Heart left ventricle (tissue), 16 donors: ENCODE measurements at regions not wholly inside any gene's neighbourhood (a gene's known extent, or its start where the extent isn't known, plus 50 kb on each side); places are given as distances from the start of the nearest gene placed in this dataset.

Experiments
- ATAC-seq, 4 donors: fragments of 200-7000 bp; cut with Tn5 transposase; one replicate each; pipeline ENCODE4 v1.9.1; 2020 to 2022; ENCODE audit warnings: moderate library complexity in 4 of 4, mild to moderate bottlenecking in 3 of 4, moderate number of reproducible peaks in 1 of 4
- DNase-seq, 5 donors: peaks; one replicate each; pipeline ENCODE4 v3.0.0-alpha.2; 2020
- H3K27ac ChIP-seq, 12 donors: fragments of 200-600 bp; sonication (generic) in 4 of 12; one replicate each; pipeline versions ENCODE4 v1.5.0 to v1.8.0; 2016 to 2022; ENCODE audit warnings: mild to moderate bottlenecking in 2 of 12
- H3K27me3 ChIP-seq, 9 donors: fragments of 200-600 bp; sonication (generic) in 2 of 9; one replicate each; pipeline versions ENCODE4 v1.5.1 to v1.8.0; 2016 to 2022; ENCODE audit warnings: mild to moderate bottlenecking in 3 of 9
- H3K36me3 ChIP-seq, 9 donors: fragments of 200-600 bp; sonication (generic) in 2 of 9; one replicate each; pipeline versions ENCODE4 v1.5.0 to v1.8.0; 2018 to 2022; ENCODE audit warnings: mild to moderate bottlenecking in 2 of 9
- H3K4me1 ChIP-seq, 12 donors: fragments of 200-600 bp; sonication (generic) in 4 of 12; one replicate each; pipeline versions ENCODE4 v1.5.0 to v1.8.0; 2016 to 2022; ENCODE audit warnings: mild to moderate bottlenecking in 3 of 12
- H3K4me3 ChIP-seq, 12 donors: fragments of 200-600 bp; sonication (generic) in 4 of 12; one replicate each; pipeline versions ENCODE4 v1.5.0 to v1.8.0; 2017 to 2022; ENCODE audit warnings: mild to moderate bottlenecking in 9 of 12, moderate library complexity in 4 of 12
- H3K9me3 ChIP-seq, 12 donors: fragments of 200-600 bp; sonication (generic) in 4 of 12; one replicate each; pipeline versions ENCODE4 v1.5.0 to v1.8.0; 2016 to 2022; ENCODE audit warnings: mild to moderate bottlenecking in 1 of 12
- CTCF ChIP-seq, 12 donors: fragments of 200-600 bp; sonication (generic) in 4 of 12; IDR thresholded peaks; one replicate each; pipeline versions ENCODE4 v1.5.0 to v1.8.0; 2018 to 2022; ENCODE audit warnings: antibody characterized with exemption in 12 of 12, mild to moderate bottlenecking in 5 of 12
- POLR2A ChIP-seq, 2 donors: fragments of 450-650 bp; IDR thresholded peaks; one replicate each; pipeline ENCODE4 v1.6.1; 2017; ENCODE audit warnings: antibody characterized with exemption in 2 of 2, mild to moderate bottlenecking in 2 of 2, moderate library complexity in 2 of 2
- WGBS, 4 donors: extraction: QIAGEN DNeasy Blood & Tissue Kit in 2 of 4; methylation state at CpG; one replicate each; pipeline versions ENCODE4 v1.1.5 to v1.1.7; 2013 to 2018; 5-methylcytosine and 5-hydroxymethylcytosine counted together
- intact Hi-C, 10 donors: fragments of 100-400 bp; cut with DNase I; formaldehyde crosslinking; loops; one replicate each; pipeline versions ENCODE4 v1.11.1 to v1.14.2; 2022
- donor health status: ischemic (EF 13 %, LVEDD 7.1; RV severe dilation, severe dysfunction).
- donor health status: healthy with polysubstance abuse.
- donor health status: DM: no; HTN: yes; CAD: no.
- donor health status: DM: no; HTN: no; CAD: no.
- donor health status: ischemic (EF 25% LVEDD 6.9; RV normal size, moderate dysfunction).
- donor health status: ischemic (EF 25% LVEDD 5.7; RV mildly dilated, moderate dysfunction).
- donor health status: healthy.
- donor health status: DM: yes; HTN: yes; CAD: no.
- donor health status: ischemic (EF 35%, LVEDD 5.7; RV mildly dilated, moderate dysfunction).
- donor health status: nonischemic (EF 11% LVEDD 7.7; RV severe dilation, severe dysfunction).
- donor health status: DM: yes; HTN: yes; CAD: no.
- donor health status: PGD.
- donor health status: ischemic (EF 29% LVEDD 5.4; RV normal size, mild dysfunction).
- donor health status: nonischemic (EF 23%, LVEDD 6.1; RV moderate dilation, normal function).

- 54 to 82% (median 73%) methylated on average over 2 of the region's 2 CpGs for WGBS, 4 donors
- intact Hi-C loops: no loop called here
- TF ChIP-seq CTCF (IDR thresholded peaks at IDR 0.05) (no peak), POLR2A (IDR thresholded peaks at IDR 0.05) (no peak)
These were observed 255.3 kb downstream of the SKAP2 start for GRCh38 chr7:26609082-26609481.

GRCh38 chr7:26609532-26609931, 254.9 kb downstream of the SKAP2 start:
- TF ChIP-seq POLR2A (IDR thresholded peaks at IDR 0.05) (no peak), CTCF (IDR thresholded peaks at IDR 0.05) (no peak)
- no peaks in the 10 kb centered on the region for H3K36me3 ChIP-seq
- DNase-seq: no peak
- no peaks in the 10 kb centered on the region for H3K27me3 ChIP-seq
- 64 to 76% (median 69%) methylated on average over 6 of the region's 6 CpGs for WGBS, 4 donors
- H3K9me3 ChIP-seq: no peaks in the 10 kb centered on the region
- no peak overlapping the region for H3K27ac ChIP-seq
- ATAC-seq: no peak
- no peak overlapping the region for H3K4me3 ChIP-seq
- intact Hi-C loops: no loop called here
- H3K4me1 ChIP-seq: no peaks in the 10 kb centered on the region

More at GRCh38 chr7:26609082-26609481, 255.3 kb downstream of the SKAP2 start:
- no peaks in the 10 kb centered on the region for H3K27me3 ChIP-seq
- no peak overlapping the region for H3K4me3 ChIP-seq
- H3K27ac ChIP-seq: no peak overlapping the region
- no peak for DNase-seq
- no peaks in the 10 kb centered on the region for H3K36me3 ChIP-seq
- H3K9me3 ChIP-seq: no peaks in the 10 kb centered on the region
- no peaks in the 10 kb centered on the region for H3K4me1 ChIP-seq
- ATAC-seq: no peak

- Histone ChIP-seq H3K9me3 (no peaks in the 10 kb centered on the region), H3K27me3 (no peaks in the 10 kb centered on the region), H3K4me1 (no peaks in the 10 kb centered on the region), H3K27ac (no peak overlapping the region), H3K4me3 (no peak overlapping the region), H3K36me3 (no peaks in the 10 kb centered on the region)
- no peak for TF ChIP-seq POLR2A (IDR thresholded peaks at IDR 0.05)
- no peak for TF ChIP-seq CTCF (IDR thresholded peaks at IDR 0.05)
- intact Hi-C loops: no loop called here
- no peak for DNase-seq
- peak in 2 of 4 donors; percentile 23 to 42 for ATAC-seq
- WGBS, 4 donors: 84 to 94% (median 92%) methylated on average over 11 of the region's 11 CpGs
These were observed 251.6 kb downstream of the SKAP2 start for GRCh38 chr7:26612742-26613141.

- H3K4me1 ChIP-seq: no peaks in the 10 kb centered on the region
- H3K36me3 ChIP-seq: no peaks in the 10 kb centered on the region
- no peak overlapping the region for H3K4me3 ChIP-seq
- TF ChIP-seq POLR2A (IDR thresholded peaks at IDR 0.05): no peak
- no peak for TF ChIP-seq CTCF (IDR thresholded peaks at IDR 0.05)
- ATAC-seq (peak in 2 of 4 donors; percentile 33 to 52), DNase-seq (no peak)
- H3K9me3 ChIP-seq: no peaks in the 10 kb centered on the region
- H3K27me3 ChIP-seq: no peaks in the 10 kb centered on the region
- no peak overlapping the region for H3K27ac ChIP-seq
- intact Hi-C loops: no loop called here
- 44 to 58% (median 50%) methylated on average over 11 of the region's 11 CpGs for WGBS, 4 donors
These were observed 249.9 kb downstream of the SKAP2 start for GRCh38 chr7:26614503-26614902.
